ENCODE measurements at regions not wholly inside any gene's neighbourhood (a gene's known extent, or its start where the extent isn't known, plus 50 kb on each side); places are given as distances from the start of the nearest gene placed in this dataset.

DNA sequence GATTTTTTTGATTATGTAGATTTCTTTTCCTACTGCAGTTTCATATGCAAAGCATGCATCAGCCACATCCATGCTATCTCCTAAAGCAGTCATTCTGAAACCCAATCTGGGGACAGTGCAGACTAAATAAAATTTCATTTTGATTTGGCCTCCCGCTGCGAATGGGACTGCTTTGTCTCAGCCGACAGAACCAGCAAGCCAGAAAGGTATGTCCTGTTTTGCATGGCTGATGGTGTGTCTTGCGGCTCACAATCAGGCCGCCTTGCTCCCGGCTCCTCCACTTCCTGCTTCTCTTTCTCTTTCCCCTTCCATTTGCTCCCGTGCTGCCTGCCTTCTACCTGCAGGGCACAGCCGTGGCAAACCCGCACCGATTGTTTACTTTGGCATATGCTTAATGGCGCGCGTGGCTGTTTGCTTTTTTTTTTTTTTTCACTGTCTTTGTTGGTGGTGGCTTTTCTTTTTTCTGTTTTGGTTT is 419.6 kb upstream of the POU3F3 start:
- Histone ChIP-seq H3K27me3 (ENCODE audit: control insufficient read depth, insufficient read depth, low read length) (no peaks in the 10 kb centered on the region), H3K27ac (ENCODE audit: low read depth, low read length) (peak overlapping the region; percentile 55), H3K4me3 (ENCODE audit: low read depth, low read length) (peak overlapping the region; percentile 42), H3K4me1 (ENCODE audit: control insufficient read depth, insufficient read depth, low read length) (peaks cover 28% of the 10 kb centered on the region), H3K9me3 (ENCODE audit: control insufficient read depth, insufficient read depth, low read length) (no peaks in the 10 kb centered on the region), H3K36me3 (ENCODE audit: control insufficient read depth, insufficient read depth, low read length) (no peaks in the 10 kb centered on the region), H3K9ac (ENCODE audit: low read depth, low read length) (0 out of 2 replicates have a peak overlapping the region, but pooled peaks have one; percentile 30)

DNA sequence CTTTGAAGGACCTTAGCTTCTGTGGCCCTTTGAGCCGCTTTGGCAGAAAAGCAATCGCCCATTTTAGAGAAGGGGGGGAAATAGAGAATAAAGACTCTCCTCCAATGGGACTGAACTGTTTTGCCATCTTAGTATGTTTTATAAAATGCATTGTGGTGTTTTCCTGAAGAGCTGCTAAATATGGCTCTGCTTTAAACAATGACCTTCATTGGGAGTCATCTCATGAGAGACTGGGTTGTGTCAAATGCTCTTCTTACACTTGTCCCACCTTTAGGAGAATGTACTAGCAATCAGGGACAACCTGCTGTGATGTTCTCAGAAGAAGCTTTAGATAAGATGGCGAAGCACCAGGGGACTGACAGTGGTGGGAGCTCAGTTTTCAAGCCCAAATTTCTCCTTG is 418.9 kb upstream of the POU3F3 start:
- Histone ChIP-seq H3K36me3 (ENCODE audit: control insufficient read depth, insufficient read depth, low read length) (no peaks in the 10 kb centered on the region), H3K27me3 (ENCODE audit: control insufficient read depth, insufficient read depth, low read length) (no peaks in the 10 kb centered on the region), H3K9me3 (ENCODE audit: control insufficient read depth, insufficient read depth, low read length) (no peaks in the 10 kb centered on the region), H3K4me3 (ENCODE audit: low read depth, low read length) (peak overlapping the region; percentile 42), H3K4me1 (ENCODE audit: control insufficient read depth, insufficient read depth, low read length) (peaks cover 28% of the 10 kb centered on the region), H3K9ac (ENCODE audit: low read depth, low read length) (no peak overlapping the region), H3K27ac (ENCODE audit: low read depth, low read length) (peak overlapping the region; percentile 55)

DNA sequence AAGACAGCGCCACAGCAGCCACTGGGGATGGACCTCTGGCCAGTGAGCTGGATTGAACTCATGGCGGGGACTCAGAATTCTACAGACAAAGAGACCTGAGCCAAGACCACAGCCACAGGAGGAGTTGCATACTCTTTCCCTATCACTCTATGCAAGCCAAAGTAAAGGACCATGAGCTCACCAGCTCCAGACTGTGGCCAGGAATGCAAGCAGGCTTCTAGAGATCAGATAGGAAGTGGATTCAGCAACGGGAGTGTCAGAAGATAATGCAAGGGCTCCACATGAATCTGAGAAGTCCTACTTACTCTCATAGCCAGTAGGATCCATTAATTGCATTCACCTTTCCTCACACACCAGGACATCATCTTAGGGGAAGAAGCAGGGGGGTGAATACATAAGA is 415.4 kb upstream of the POU3F3 start:
- no peaks in the 10 kb centered on the region for H3K36me3 ChIP-seq (ENCODE audit: control insufficient read depth, insufficient read depth, low read length)

DNA sequence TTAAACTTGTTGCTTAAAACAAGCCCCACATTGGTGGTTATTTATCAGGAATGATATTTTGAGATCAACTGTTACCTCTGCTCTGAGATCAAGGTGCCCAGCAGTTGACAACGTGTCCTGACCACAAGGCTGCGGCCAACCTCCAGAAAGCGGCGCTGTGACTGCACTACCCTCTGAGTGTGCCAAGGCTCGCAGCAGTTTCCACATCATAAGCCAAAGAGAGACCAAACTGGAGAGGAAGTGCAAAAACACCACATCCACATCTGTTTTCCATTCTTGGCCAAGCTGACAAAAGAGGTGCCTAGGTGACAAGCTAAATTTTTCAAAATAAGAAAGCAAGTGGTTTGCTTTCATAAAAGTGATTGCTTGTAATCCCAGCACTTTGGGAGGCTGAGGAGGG is 410.8 kb upstream of the POU3F3 start:
- H3K4me1 ChIP-seq (ENCODE audit: control insufficient read depth, insufficient read depth, low read length), result no peaks in the 10 kb centered on the region
- H3K27me3 ChIP-seq (ENCODE audit: control insufficient read depth, insufficient read depth, low read length), result no peaks in the 10 kb centered on the region

More for the DNA sequence above, 415.4 kb upstream of the POU3F3 start:
- Histone ChIP-seq H3K9ac (ENCODE audit: low read depth, low read length) (no peak overlapping the region), H3K4me3 (ENCODE audit: low read depth, low read length) (no peak overlapping the region), H3K9me3 (ENCODE audit: control insufficient read depth, insufficient read depth, low read length) (no peaks in the 10 kb centered on the region), H3K27me3 (ENCODE audit: control insufficient read depth, insufficient read depth, low read length) (no peaks in the 10 kb centered on the region), H3K27ac (ENCODE audit: low read depth, low read length) (no peak overlapping the region), H3K4me1 (ENCODE audit: control insufficient read depth, insufficient read depth, low read length) (peaks cover 15% of the 10 kb centered on the region)

DNA sequence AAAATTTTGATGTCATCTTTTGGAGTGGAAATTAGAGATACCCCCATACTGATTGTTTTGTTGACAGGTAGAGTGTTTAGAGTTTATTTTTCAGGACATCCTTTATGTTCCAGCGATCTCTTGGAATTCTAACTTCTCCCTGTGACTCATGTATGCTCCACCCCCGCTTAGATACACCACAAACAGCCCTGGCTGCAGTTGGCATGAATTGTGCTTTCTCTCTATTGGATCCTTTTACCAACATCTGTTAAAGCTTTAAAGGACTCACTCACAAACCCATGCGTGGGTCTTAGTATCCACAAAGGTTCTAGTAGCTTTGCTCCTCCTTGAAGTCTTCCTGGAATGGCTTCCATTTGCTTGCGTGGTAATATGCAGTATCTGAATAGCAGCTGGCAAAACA is 409.5 kb upstream of the POU3F3 start:
- no peaks in the 10 kb centered on the region for H3K4me1 ChIP-seq (ENCODE audit: control insufficient read depth, insufficient read depth, low read length)
- no peaks in the 10 kb centered on the region for H3K9me3 ChIP-seq (ENCODE audit: control insufficient read depth, insufficient read depth, low read length)
- H3K9ac ChIP-seq (ENCODE audit: low read depth, low read length), result no peak overlapping the region
- no peak overlapping the region for H3K27ac ChIP-seq (ENCODE audit: low read depth, low read length)
- H3K4me3 ChIP-seq (ENCODE audit: low read depth, low read length), result no peak overlapping the region
- no peaks in the 10 kb centered on the region for H3K36me3 ChIP-seq (ENCODE audit: control insufficient read depth, insufficient read depth, low read length)
- no peaks in the 10 kb centered on the region for H3K27me3 ChIP-seq (ENCODE audit: control insufficient read depth, insufficient read depth, low read length)

More for the DNA sequence above, 410.8 kb upstream of the POU3F3 start:
- Histone ChIP-seq H3K36me3 (ENCODE audit: control insufficient read depth, insufficient read depth, low read length) (no peaks in the 10 kb centered on the region), H3K9me3 (ENCODE audit: control insufficient read depth, insufficient read depth, low read length) (no peaks in the 10 kb centered on the region), H3K27ac (ENCODE audit: low read depth, low read length) (no peak overlapping the region), H3K4me3 (ENCODE audit: low read depth, low read length) (no peak overlapping the region), H3K9ac (ENCODE audit: low read depth, low read length) (no peak overlapping the region)

DNA sequence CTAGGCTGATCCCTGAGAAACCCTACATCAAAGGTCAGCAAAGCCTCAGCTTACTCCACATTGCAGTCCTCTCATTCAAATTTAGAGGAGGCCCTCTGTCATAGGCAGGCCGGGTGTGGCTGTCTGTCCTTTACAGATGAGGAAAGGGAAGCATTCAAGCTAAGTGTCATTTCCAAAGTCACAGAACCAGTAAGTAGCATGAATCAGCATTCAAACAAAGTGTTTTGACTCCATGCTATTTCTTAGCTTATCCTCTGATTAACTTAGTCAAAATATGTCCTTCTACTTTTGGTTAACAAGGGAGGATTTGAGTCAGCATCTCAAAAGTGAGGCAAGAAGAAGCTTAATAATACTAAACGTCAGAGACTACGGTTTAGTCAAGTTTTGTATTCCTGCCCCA is 409.0 kb upstream of the POU3F3 start:
- H3K4me3 ChIP-seq (ENCODE audit: low read depth, low read length), result no peak overlapping the region
- H3K9me3 ChIP-seq (ENCODE audit: control insufficient read depth, insufficient read depth, low read length), result no peaks in the 10 kb centered on the region
- no peaks in the 10 kb centered on the region for H3K36me3 ChIP-seq (ENCODE audit: control insufficient read depth, insufficient read depth, low read length)
- H3K9ac ChIP-seq (ENCODE audit: low read depth, low read length), result no peak overlapping the region
- no peak overlapping the region for H3K27ac ChIP-seq (ENCODE audit: low read depth, low read length)
- no peaks in the 10 kb centered on the region for H3K27me3 ChIP-seq (ENCODE audit: control insufficient read depth, insufficient read depth, low read length)
- H3K4me1 ChIP-seq (ENCODE audit: control insufficient read depth, insufficient read depth, low read length), result no peaks in the 10 kb centered on the region

DNA sequence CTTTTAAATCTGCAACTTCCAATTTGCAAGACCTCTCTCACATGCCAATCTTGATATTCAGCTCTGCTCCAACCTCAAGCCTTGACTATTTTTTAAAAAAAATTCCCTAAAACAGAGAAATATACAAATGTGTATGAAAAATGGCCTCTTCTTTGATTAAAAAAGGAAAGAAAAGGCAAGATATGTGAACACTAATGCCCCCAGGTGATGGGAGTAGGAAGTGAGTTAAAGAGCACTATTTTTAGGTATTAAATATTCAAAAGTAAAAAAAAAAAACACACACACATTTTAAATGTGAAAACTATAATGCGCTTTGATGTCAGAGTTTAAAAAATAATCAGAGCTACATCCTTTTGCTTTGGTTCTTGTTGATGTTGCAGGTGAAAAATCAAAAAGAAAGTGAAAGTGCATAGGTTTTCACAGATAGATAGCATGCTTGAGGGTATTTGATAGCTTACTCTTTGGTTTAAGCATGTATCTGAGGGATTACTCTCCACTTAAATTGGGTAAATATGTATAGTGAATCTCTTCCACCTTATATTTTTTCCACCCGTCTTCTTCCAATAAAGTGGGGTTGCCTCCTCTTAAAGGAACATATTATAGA is 406.0 kb upstream of the POU3F3 start:
- no peak overlapping the region for H3K4me3 ChIP-seq (ENCODE audit: low read depth, low read length)
- H3K27me3 ChIP-seq (ENCODE audit: control insufficient read depth, insufficient read depth, low read length), result no peaks in the 10 kb centered on the region
- H3K9me3 ChIP-seq (ENCODE audit: control insufficient read depth, insufficient read depth, low read length), result no peaks in the 10 kb centered on the region
- no peak overlapping the region for H3K9ac ChIP-seq (ENCODE audit: low read depth, low read length)
- no peaks in the 10 kb centered on the region for H3K36me3 ChIP-seq (ENCODE audit: control insufficient read depth, insufficient read depth, low read length)
- H3K27ac ChIP-seq (ENCODE audit: low read depth, low read length), result no peak overlapping the region
- H3K4me1 ChIP-seq (ENCODE audit: control insufficient read depth, insufficient read depth, low read length), result no peaks in the 10 kb centered on the region

DNA sequence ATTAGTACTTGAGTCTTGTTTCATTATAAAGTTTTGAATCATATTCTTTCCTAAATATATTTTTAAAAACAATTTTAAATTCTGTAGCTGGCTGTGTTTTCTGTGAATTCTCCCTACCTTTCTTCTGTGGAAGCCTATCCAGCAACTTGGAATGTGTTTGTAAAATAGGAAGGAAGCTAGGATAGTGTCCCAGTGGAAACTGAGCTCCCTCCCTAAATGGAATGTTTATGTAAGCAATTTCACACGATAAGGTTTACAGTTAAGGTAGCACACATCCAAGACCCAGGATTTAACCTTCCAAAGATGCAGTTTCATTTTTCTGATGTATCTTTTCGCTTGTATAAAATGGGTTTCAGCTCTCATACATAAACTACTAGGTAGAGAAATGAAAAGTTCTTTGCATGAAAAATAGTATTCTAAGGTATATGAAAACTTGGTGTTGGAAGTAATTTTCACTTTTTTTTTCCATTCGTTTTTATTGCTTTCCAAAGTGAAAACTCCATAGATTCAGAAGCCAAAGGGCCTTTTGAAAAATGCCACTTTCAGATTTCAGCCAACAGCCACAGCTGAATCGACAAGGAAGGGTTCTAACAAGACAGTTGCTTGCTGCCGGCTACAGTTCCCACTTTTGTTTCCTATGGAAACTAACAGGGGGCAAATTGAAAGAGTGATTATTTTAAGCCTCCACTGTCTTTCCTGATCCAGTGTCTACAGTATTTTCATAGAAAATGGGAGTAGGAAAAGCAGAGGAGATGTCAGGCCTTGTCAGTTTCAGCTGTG is 405.1 kb upstream of the POU3F3 start:
- H3K9ac ChIP-seq (ENCODE audit: low read depth, low read length), result no peak overlapping the region
- no peak overlapping the region for H3K27ac ChIP-seq (ENCODE audit: low read depth, low read length)
- no peaks in the 10 kb centered on the region for H3K4me1 ChIP-seq (ENCODE audit: control insufficient read depth, insufficient read depth, low read length)
- no peaks in the 10 kb centered on the region for H3K36me3 ChIP-seq (ENCODE audit: control insufficient read depth, insufficient read depth, low read length)
- no peaks in the 10 kb centered on the region for H3K27me3 ChIP-seq (ENCODE audit: control insufficient read depth, insufficient read depth, low read length)
- no peak overlapping the region for H3K4me3 ChIP-seq (ENCODE audit: low read depth, low read length)
- no peaks in the 10 kb centered on the region for H3K9me3 ChIP-seq (ENCODE audit: control insufficient read depth, insufficient read depth, low read length)

DNA sequence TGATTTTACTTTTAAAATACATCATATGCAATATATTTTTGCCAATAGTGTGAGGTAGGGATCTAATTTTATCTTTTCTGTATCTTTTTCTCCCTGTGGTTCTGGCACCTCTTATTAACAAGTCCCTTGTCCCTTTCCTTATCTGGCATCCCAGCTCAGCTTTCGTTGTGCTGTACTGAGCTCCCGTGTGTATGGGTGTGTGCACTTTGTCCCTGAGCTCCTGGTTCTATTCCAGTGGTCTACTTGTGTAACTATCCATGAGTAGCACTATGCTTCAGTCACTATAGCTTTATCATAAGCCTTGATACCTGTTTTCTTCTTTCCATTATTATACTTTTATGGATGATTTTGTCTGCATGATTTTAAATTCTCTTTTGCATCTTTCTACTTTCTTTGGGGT is 401.4 kb upstream of the POU3F3 start:
- Histone ChIP-seq H3K4me3 (ENCODE audit: low read depth, low read length) (no peak overlapping the region), H3K9ac (ENCODE audit: low read depth, low read length) (no peak overlapping the region), H3K27me3 (ENCODE audit: control insufficient read depth, insufficient read depth, low read length) (no peaks in the 10 kb centered on the region), H3K9me3 (ENCODE audit: control insufficient read depth, insufficient read depth, low read length) (no peaks in the 10 kb centered on the region), H3K36me3 (ENCODE audit: control insufficient read depth, insufficient read depth, low read length) (no peaks in the 10 kb centered on the region), H3K27ac (ENCODE audit: low read depth, low read length) (no peak overlapping the region), H3K4me1 (ENCODE audit: control insufficient read depth, insufficient read depth, low read length) (no peaks in the 10 kb centered on the region)

DNA sequence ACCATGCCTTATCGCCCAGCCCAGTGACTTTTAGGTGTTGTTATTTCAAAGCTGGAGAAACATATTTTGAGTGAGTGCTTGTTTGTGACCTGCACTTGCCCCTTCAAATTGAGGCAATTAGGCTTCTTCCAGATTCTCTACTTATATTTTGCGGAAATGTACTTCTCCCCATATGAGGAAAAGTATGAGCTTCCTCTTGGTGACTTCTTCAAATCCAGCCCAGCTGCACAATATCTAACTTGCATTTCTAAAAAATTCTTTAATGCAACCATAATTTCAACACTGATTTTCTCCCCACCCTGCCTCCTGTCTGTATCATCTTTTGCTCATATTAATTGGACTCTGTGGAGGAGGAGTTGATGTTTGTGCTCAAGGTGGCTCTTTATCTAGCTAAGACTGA is 391.2 kb upstream of the POU3F3 start:
- no peaks in the 10 kb centered on the region for H3K36me3 ChIP-seq (ENCODE audit: control insufficient read depth, insufficient read depth, low read length)
- no peak overlapping the region for H3K9ac ChIP-seq (ENCODE audit: low read depth, low read length)
- no peaks in the 10 kb centered on the region; the same call in 1 of the 2 replicates for H3K9me3 ChIP-seq (ENCODE audit: control insufficient read depth, insufficient read depth, low read length)
- no peak overlapping the region for H3K4me3 ChIP-seq (ENCODE audit: low read depth, low read length)
- H3K27ac ChIP-seq (ENCODE audit: low read depth, low read length), result no peak overlapping the region
- H3K27me3 ChIP-seq (ENCODE audit: control insufficient read depth, insufficient read depth, low read length), result no peaks in the 10 kb centered on the region
- no peaks in the 10 kb centered on the region for H3K4me1 ChIP-seq (ENCODE audit: control insufficient read depth, insufficient read depth, low read length)

DNA sequence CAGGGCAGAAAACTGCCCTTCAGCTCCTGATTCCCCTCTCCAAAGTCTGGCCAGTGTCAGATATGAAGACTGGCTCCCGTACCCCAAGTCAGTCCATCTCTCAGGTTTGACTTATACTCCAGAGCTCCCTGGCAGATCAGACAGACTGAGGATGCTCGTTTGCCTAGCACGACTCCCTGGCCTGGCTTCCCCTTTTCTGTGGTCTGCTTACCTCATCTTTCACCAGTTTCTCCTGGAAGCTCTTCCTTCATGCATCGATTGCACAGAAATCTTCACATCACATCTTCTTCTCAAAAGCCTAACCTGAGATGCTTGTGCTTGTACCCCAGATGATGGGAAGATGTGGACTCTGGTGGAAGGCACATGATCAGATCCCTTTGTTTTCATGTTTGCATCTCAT is 387.9 kb upstream of the POU3F3 start:
- Histone ChIP-seq H3K27ac (ENCODE audit: low read depth, low read length) (no peak overlapping the region), H3K4me3 (ENCODE audit: low read depth, low read length) (no peak overlapping the region), H3K36me3 (ENCODE audit: control insufficient read depth, insufficient read depth, low read length) (no peaks in the 10 kb centered on the region), H3K27me3 (ENCODE audit: control insufficient read depth, insufficient read depth, low read length) (no peaks in the 10 kb centered on the region), H3K9ac (ENCODE audit: low read depth, low read length) (no peak overlapping the region), H3K4me1 (ENCODE audit: control insufficient read depth, insufficient read depth, low read length) (peaks cover 14% of the 10 kb centered on the region), H3K9me3 (ENCODE audit: control insufficient read depth, insufficient read depth, low read length) (no peaks in the 10 kb centered on the region)
